Astrocyte of the cerebellum (primary cell): ENCODE measurements at regions not wholly inside any gene's neighbourhood (a gene's known extent, or its start where the extent isn't known, plus 50 kb on each side); places are given as distances from the start of the nearest gene placed in this dataset.

ENCODE experiments used
- DNase-seq: peaks from one replicate; pipeline ENCODE4 v3.0.0-alpha.2; 2011; ENCODE audit warnings: low read depth
- H3K4me3 ChIP-seq: 2 replicates; pipeline ENCODE4 v1.5.1; 2011; ENCODE audit warnings: mild to moderate bottlenecking, low read depth, low read length, moderate library complexity
- in situ Hi-C: cut with HindIII; loops from 2 replicates; pipeline ENCODE4 v1.10.0; 2017; ENCODE audit warnings: low sequenced_read_pairs
- TF ChIP-seq, protein P1 (sequence below): IDR thresholded peaks from 2 replicates; pipeline ENCODE4 v1.5.1; 2012; ENCODE audit warnings: low read length, low read depth, moderate library complexity, mild to moderate bottlenecking; ENCODE audit errors: missing control alignments

DNA sequence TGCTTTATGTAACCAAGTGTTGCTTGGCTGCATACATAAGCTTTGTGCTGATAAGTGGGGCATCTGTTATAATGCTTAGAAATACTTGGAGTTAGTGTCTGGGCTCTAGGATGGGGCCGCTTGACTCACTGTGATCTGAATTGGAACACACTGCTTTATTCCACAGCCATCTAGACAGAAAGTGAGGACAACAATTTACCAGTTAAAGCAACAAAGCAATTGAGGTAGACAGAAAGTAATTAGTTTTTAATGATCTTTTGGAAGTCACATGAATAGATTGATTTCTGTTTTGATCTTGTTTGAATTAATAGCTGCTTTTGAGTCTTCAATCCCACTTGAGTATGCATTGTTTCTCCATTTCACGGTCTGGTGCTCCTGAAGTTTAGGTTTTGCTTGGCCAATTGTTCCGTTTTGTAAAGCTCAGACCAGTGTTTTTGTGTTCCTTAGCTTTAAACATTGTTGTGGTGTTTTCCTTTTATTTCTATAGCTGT, 157.5 kb downstream of the TRMT11 start:
- DNase-seq, result no peak
- no peak overlapping the region for H3K4me3 ChIP-seq
- in situ Hi-C loops, result no loop called here
- TF ChIP-seq, protein P1, sequence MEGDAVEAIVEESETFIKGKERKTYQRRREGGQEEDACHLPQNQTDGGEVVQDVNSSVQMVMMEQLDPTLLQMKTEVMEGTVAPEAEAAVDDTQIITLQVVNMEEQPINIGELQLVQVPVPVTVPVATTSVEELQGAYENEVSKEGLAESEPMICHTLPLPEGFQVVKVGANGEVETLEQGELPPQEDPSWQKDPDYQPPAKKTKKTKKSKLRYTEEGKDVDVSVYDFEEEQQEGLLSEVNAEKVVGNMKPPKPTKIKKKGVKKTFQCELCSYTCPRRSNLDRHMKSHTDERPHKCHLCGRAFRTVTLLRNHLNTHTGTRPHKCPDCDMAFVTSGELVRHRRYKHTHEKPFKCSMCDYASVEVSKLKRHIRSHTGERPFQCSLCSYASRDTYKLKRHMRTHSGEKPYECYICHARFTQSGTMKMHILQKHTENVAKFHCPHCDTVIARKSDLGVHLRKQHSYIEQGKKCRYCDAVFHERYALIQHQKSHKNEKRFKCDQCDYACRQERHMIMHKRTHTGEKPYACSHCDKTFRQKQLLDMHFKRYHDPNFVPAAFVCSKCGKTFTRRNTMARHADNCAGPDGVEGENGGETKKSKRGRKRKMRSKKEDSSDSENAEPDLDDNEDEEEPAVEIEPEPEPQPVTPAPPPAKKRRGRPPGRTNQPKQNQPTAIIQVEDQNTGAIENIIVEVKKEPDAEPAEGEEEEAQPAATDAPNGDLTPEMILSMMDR, result no peak

- H3K4me3 ChIP-seq, result no peak overlapping the region
- no peak for DNase-seq
- TF ChIP-seq, protein P1, result no peak
- in situ Hi-C loops, result no loop called here
Measured at GRCh38 chr6:126145351-126145750, 159.0 kb downstream of the TRMT11 start.

DNA sequence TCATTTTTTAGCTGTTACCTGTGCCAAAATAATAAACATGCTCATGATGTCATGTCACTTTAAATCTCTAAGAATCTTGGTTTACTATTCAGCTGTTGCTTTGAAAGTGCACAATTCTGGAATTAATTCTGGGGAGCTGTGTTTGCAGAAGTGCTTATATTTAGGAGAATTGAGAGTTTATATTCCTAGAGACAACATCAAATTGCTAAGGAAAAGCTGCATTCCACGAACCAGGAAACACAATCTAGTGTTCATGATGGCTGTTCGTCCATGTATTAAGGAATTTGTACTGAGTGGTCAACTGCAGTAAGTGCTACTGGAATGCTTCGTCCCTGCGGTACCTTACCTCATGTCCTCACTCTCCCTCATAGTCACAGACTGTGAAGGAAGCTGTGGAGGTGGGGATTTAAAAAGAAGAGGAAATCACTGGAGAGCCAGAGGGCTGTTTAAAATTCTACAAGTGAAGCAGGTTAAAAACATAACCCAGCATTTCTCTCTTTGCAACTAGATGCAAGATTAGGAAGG, 161.0 kb downstream of the TRMT11 start:
- TF ChIP-seq, protein P1, result no peak
- H3K4me3 ChIP-seq, result no peak overlapping the region
- in situ Hi-C loops, result no loop called here
- no peak for DNase-seq

DNA sequence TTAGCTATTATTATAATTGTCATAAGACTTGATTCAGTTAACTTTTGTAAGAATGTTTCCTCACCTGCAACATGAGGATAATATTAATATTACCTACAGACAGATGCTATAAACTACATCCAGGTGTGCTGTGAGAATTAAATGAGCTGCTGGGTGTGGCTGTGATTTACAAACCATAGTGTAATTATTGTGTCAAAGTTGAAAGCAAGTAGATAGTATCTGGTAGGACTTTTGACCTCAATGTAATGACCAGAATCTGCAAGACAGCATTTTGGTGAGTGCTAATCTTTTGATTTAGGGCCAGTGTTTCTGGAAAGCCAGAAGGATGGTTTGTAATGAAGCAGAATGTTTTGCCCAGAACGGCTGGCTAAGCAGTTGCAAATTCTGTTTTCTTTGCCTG, 162.5 kb downstream of the TRMT11 start:
- no peak overlapping the region for H3K4me3 ChIP-seq
- DNase-seq, result no peak
- TF ChIP-seq, protein P1, result no peak
- in situ Hi-C loops, result no loop called here

DNA sequence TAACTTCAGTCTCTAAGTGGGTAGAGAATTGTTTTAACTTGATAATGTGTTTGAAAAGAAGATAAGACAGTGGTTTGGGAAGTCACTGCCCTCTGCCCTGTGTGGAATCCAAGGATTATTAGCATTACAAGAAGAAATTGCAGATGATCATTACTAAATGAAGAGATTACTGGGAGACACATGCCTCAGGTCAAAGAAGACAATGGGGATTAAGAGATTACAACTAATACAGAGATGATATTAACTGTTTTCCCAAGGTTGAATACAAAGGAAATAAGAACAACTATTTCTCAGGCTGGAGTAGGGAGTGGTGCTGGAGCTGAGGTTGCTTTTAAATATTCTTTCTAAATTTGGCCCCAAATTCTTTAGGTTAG, 166.0 kb downstream of the TRMT11 start:
- in situ Hi-C loops, result no loop called here
- TF ChIP-seq, protein P1, result no peak
- no peak for DNase-seq
- H3K4me3 ChIP-seq, result no peak overlapping the region

GRCh38 chr6:126153661-126154060, 167.3 kb downstream of the TRMT11 start:
- in situ Hi-C loops, result no loop called here
- DNase-seq, result no peak
- no peak overlapping the region for H3K4me3 ChIP-seq
- TF ChIP-seq, protein P1, result no peak
